ENCODE measurements at regions not wholly inside any gene's neighbourhood (a gene's known extent, or its start where the extent isn't known, plus 50 kb on each side); places are given as distances from the start of the nearest gene placed in this dataset.
"Not testable (repeated sequence)": the region's sequence is repeated elsewhere in the genome, so short reads cannot be mapped to it uniquely, and the experiment has no call there.

GRCh38 chr5:18605186-18605585 lies 970.9 kb downstream of the TAF11L14 start:
- H3K4me3 Mint-ChIP-seq: no peak overlapping the region
- no peaks in the 10 kb centered on the region for H3K36me3 Mint-ChIP-seq
- Histone ChIP-seq H3K4me3 (ENCODE audit: control insufficient read depth in 1 of 2, extremely low read depth in 1 of 2, low read length in 1 of 2) (no peak overlapping the region), H3K4me1 (ENCODE audit: control insufficient read depth in 1 of 2, extremely low read depth in 1 of 2, insufficient read depth in 2 of 2, low read length in 2 of 2) (no peaks in the 10 kb centered on the region), H3K36me3 (ENCODE audit: control insufficient read depth in 2 of 2, extremely low read depth in 1 of 2, insufficient read depth in 1 of 2, low read length in 1 of 2) (no peaks in the 10 kb centered on the region), H3K27me3 (replicated peaks in 1 of 2; ENCODE audit: control insufficient read depth in 2 of 2, extremely low read depth in 1 of 2, insufficient read depth in 2 of 2, low read length in 1 of 2) (no peaks in the 10 kb centered on the region), H3K27ac (ENCODE audit: low read length) (no peak overlapping the region), H3K9me3 (no peaks in the 10 kb centered on the region)
- H3K4me1 Mint-ChIP-seq: no peaks in the 10 kb centered on the region
- ChIA-PET POLR2A (no interaction called here), CTCF (no interaction called here)
- DNase-seq (no peak), ATAC-seq (replicated peaks in 1 of 4) (no peak)
- no peak overlapping the region for H3K27ac Mint-ChIP-seq
- no peaks in the 10 kb centered on the region for H3K27me3 Mint-ChIP-seq
- peaks cover 0 to 13% (median 3%) of the 10 kb centered on the region in 3 donors for H3K9me3 Mint-ChIP-seq

DNA sequence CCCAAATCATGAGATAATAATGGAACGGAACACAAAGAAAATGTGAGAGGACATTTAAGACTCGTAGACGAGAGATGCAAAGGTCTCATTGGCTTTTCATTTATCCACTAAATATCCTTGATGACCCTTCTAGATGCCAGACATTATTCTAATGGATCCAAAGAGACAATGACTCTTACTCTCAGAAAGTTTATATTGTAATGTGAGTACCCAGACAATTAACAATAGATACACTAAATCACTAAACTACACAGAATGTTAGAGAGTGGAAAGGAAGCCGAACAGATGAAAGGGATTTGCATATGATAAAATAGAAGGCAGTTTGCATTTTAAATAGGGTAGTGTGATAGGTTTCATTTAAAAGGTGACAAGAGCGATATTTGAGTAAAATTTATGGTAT lies 973.3 kb downstream of the TAF11L14 start:
- CTCF ChIA-PET: no interaction called here
- no peak overlapping the region for H3K4me3 Mint-ChIP-seq
- POLR2A ChIA-PET: no interaction called here
- Histone ChIP-seq H3K4me3 (ENCODE audit: control insufficient read depth in 1 of 2, extremely low read depth in 1 of 2, low read length in 1 of 2) (no peak overlapping the region), H3K27me3 (replicated peaks in 1 of 2; ENCODE audit: control insufficient read depth in 2 of 2, extremely low read depth in 1 of 2, insufficient read depth in 2 of 2, low read length in 1 of 2) (no peaks in the 10 kb centered on the region), H3K4me1 (ENCODE audit: control insufficient read depth in 1 of 2, extremely low read depth in 1 of 2, insufficient read depth in 2 of 2, low read length in 2 of 2) (no peaks in the 10 kb centered on the region), H3K36me3 (ENCODE audit: control insufficient read depth in 2 of 2, extremely low read depth in 1 of 2, insufficient read depth in 1 of 2, low read length in 1 of 2) (no peaks in the 10 kb centered on the region), H3K27ac (ENCODE audit: low read length) (no peak overlapping the region), H3K9me3 (no peaks in the 10 kb centered on the region)
- peaks cover 2 to 8% (median 3%) of the 10 kb centered on the region in 3 donors for H3K9me3 Mint-ChIP-seq
- no peaks in the 10 kb centered on the region for H3K4me1 Mint-ChIP-seq
- H3K27ac Mint-ChIP-seq: no peak overlapping the region
- no peaks in the 10 kb centered on the region for H3K36me3 Mint-ChIP-seq
- no peaks in the 10 kb centered on the region for H3K27me3 Mint-ChIP-seq
- WGBS (ENCODE audit: insufficient coverage): 70% methylated on average over 2 of the region's 5 CpGs
- no peak for DNase-seq
- ATAC-seq (replicated peaks in 1 of 4): no peak

DNA sequence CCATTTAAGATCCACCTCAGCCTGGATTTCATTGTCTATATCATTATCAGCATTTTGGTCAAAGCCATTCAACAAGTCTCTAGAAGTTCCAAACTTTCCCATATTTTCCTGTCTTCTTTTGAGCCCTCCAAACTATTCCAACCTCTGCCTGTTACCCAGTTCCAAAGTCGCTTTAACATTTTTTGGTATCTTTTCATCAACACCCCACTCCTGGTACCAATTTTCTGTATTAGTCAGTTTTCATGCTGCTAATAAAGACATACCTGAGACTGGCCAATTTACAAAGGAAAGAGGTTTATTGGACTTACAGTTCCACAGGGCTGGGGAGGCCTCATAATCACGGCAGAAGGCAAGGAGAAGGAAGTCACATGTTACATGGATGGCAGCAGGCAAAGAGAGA lies 982.9 kb downstream of the TAF11L14 start:
- CTCF ChIA-PET, POLR2A ChIA-PET: not testable (repeated sequence)

GRCh38 chr5:18630458-18631045 lies 996.3 kb downstream of the TAF11L14 start:
- no peaks in the 10 kb centered on the region for H3K4me1 Mint-ChIP-seq
- no peaks in the 10 kb centered on the region for H3K36me3 Mint-ChIP-seq
- no peaks in the 10 kb centered on the region for H3K27me3 Mint-ChIP-seq
- 100% methylated on average over 1 of the region's 2 CpGs for WGBS (ENCODE audit: insufficient coverage)
- H3K36me3 ChIP-seq (ENCODE audit: control insufficient read depth in 2 of 2, extremely low read depth in 1 of 2, insufficient read depth in 1 of 2, low read length in 1 of 2): no peaks in the 10 kb centered on the region
- no peak overlapping the region for H3K4me3 ChIP-seq (ENCODE audit: control insufficient read depth in 1 of 2, extremely low read depth in 1 of 2, low read length in 1 of 2)
- no peak for ATAC-seq (replicated peaks in 1 of 4)
- CTCF ChIA-PET: no interaction called here
- no peak overlapping the region for H3K4me3 Mint-ChIP-seq
- POLR2A ChIA-PET: no interaction called here
- H3K9me3 Mint-ChIP-seq: peaks cover 0 to 12% (median 4%) of the 10 kb centered on the region in 3 donors
- DNase-seq: no peak
- no peaks in the 10 kb centered on the region for H3K9me3 ChIP-seq
- no peaks in the 10 kb centered on the region for H3K27me3 ChIP-seq (replicated peaks in 1 of 2; ENCODE audit: control insufficient read depth in 2 of 2, extremely low read depth in 1 of 2, insufficient read depth in 2 of 2, low read length in 1 of 2)
- no peak overlapping the region for H3K27ac ChIP-seq (ENCODE audit: low read length)
- no peaks in the 10 kb centered on the region for H3K4me1 ChIP-seq (ENCODE audit: control insufficient read depth in 1 of 2, extremely low read depth in 1 of 2, insufficient read depth in 2 of 2, low read length in 2 of 2)
- H3K27ac Mint-ChIP-seq: no peak overlapping the region

More for the DNA sequence above, 982.9 kb downstream of the TAF11L14 start:
- H3K4me1 Mint-ChIP-seq; H3K4me3 Mint-ChIP-seq; H3K36me3 ChIP-seq (ENCODE audit: control insufficient read depth in 2 of 2, extremely low read depth in 1 of 2, insufficient read depth in 1 of 2, low read length in 1 of 2); H3K36me3 Mint-ChIP-seq; H3K4me1 ChIP-seq (ENCODE audit: control insufficient read depth in 1 of 2, extremely low read depth in 1 of 2, insufficient read depth in 2 of 2, low read length in 2 of 2); H3K27ac ChIP-seq (ENCODE audit: low read length); DNase-seq; H3K27ac Mint-ChIP-seq; H3K27me3 Mint-ChIP-seq; H3K9me3 ChIP-seq; H3K27me3 ChIP-seq (replicated peaks in 1 of 2; ENCODE audit: control insufficient read depth in 2 of 2, extremely low read depth in 1 of 2, insufficient read depth in 2 of 2, low read length in 1 of 2); ATAC-seq (replicated peaks in 1 of 4); H3K4me3 ChIP-seq (ENCODE audit: control insufficient read depth in 1 of 2, extremely low read depth in 1 of 2, low read length in 1 of 2): not testable (repeated sequence)
- peaks cover 11 to 26% (median 21%) of the 10 kb centered on the region in 3 donors for H3K9me3 Mint-ChIP-seq
- 60% methylated on average over 1 of the region's 2 CpGs for WGBS (ENCODE audit: insufficient coverage)

- Histone ChIP-seq H3K9me3 (no peaks in the 10 kb centered on the region), H3K36me3 (ENCODE audit: control insufficient read depth in 2 of 2, extremely low read depth in 1 of 2, insufficient read depth in 1 of 2, low read length in 1 of 2) (no peaks in the 10 kb centered on the region), H3K27me3 (replicated peaks in 1 of 2; ENCODE audit: control insufficient read depth in 2 of 2, extremely low read depth in 1 of 2, insufficient read depth in 2 of 2, low read length in 1 of 2) (no peaks in the 10 kb centered on the region), H3K4me3 (ENCODE audit: control insufficient read depth in 1 of 2, extremely low read depth in 1 of 2, low read length in 1 of 2) (no peak overlapping the region), H3K27ac (ENCODE audit: low read length) (no peak overlapping the region), H3K4me1 (ENCODE audit: control insufficient read depth in 1 of 2, extremely low read depth in 1 of 2, insufficient read depth in 2 of 2, low read length in 2 of 2) (no peaks in the 10 kb centered on the region)
- Mint-ChIP-seq H3K4me1 (no peaks in the 10 kb centered on the region), H3K4me3 (no peak overlapping the region), H3K27ac (no peak overlapping the region), H3K9me3 (peaks cover 10 to 20% (median 19%) of the 10 kb centered on the region in 3 donors), H3K36me3 (no peaks in the 10 kb centered on the region), H3K27me3 (no peaks in the 10 kb centered on the region)
- ChIA-PET CTCF (interaction anchor here in 1 of 2 donors (0.6 kb wide), 1 partner anchor 329 kb away, joined by 3 read pairs; no protein-coding TSS in a partner anchor), POLR2A (no interaction called here)
- DNase-seq (no peak), ATAC-seq (replicated peaks in 1 of 4) (no peak)
- WGBS (ENCODE audit: insufficient coverage): 83% methylated on average over 2 of the region's 2 CpGs
Measured at GRCh38 chr5:18652404-18653215, 1018.4 kb downstream of the TAF11L14 start.

DNA sequence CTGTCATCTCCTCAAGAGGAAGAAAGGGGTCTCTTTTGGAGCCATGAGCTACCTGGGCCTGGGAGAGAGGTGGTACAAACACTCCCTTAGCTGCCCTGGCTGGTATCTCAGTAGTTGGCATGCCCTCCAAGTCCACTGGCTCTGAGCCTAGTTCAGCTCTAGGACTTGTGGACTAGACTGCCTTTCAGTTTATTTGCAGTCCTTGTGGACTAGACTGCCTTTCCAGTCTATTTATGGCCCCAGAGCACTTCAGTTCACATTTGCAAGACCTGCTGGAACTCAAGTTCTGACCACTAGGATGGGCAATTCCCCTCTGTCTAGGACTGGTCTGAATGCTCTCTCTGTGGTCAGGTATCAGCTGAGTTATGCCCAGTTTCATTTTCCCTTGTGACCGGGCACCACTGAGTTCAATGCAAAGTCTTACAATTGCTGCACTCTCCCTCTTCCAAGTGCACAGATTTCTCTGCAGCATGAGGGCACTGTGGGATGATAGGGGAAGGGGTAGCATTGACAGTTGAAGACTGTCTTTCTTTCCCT lies 1019.0 kb downstream of the TAF11L14 start:
- no peak for DNase-seq
- Histone ChIP-seq H3K9me3 (no peaks in the 10 kb centered on the region), H3K4me3 (ENCODE audit: control insufficient read depth in 1 of 2, extremely low read depth in 1 of 2, low read length in 1 of 2) (no peak overlapping the region), H3K36me3 (ENCODE audit: control insufficient read depth in 2 of 2, extremely low read depth in 1 of 2, insufficient read depth in 1 of 2, low read length in 1 of 2) (no peaks in the 10 kb centered on the region), H3K27ac (ENCODE audit: low read length) (no peak overlapping the region), H3K27me3 (replicated peaks in 1 of 2; ENCODE audit: control insufficient read depth in 2 of 2, extremely low read depth in 1 of 2, insufficient read depth in 2 of 2, low read length in 1 of 2) (no peaks in the 10 kb centered on the region), H3K4me1 (ENCODE audit: control insufficient read depth in 1 of 2, extremely low read depth in 1 of 2, insufficient read depth in 2 of 2, low read length in 2 of 2) (no peaks in the 10 kb centered on the region)
- H3K4me3 Mint-ChIP-seq: no peak overlapping the region
- no peak for ATAC-seq (replicated peaks in 1 of 4)
- peaks cover 10 to 20% (median 13%) of the 10 kb centered on the region in 3 donors for H3K9me3 Mint-ChIP-seq
- no peaks in the 10 kb centered on the region for H3K36me3 Mint-ChIP-seq
- POLR2A ChIA-PET: no interaction called here
- no peaks in the 10 kb centered on the region for H3K27me3 Mint-ChIP-seq
- no peaks in the 10 kb centered on the region for H3K4me1 Mint-ChIP-seq
- CTCF ChIA-PET: no interaction called here
- WGBS (ENCODE audit: insufficient coverage): no CpG with 5 or more reads among the region's 1 CpG
- H3K27ac Mint-ChIP-seq: no peak overlapping the region

Measured in T-cell (primary cell).